OCI-LY1 (cell line): ENCODE measurements at regions not wholly inside any gene's neighbourhood (a gene's known extent, or its start where the extent isn't known, plus 50 kb on each side); places are given as distances from the start of the nearest gene placed in this dataset.

Experiments used
- H2AFZ ChIP-seq: fragments of 200-600 bp; sonication (generic), shearing (Covaris generic); 2 replicates; pipeline ENCODE4 v1.6.0; 2014; ENCODE audit warnings: antibody characterized with exemption, mild to moderate bottlenecking, low read length
- H3F3A ChIP-seq: fragments of 200-600 bp; sonication (generic), shearing (Covaris generic); 2 replicates; pipeline ENCODE4 v1.6.0; 2014; ENCODE audit warnings: mild to moderate bottlenecking, antibody characterized with exemption, low read length, moderate library complexity; ENCODE audit not compliant: insufficient read depth
- H3K27ac ChIP-seq: fragments of 200-600 bp; sonication (generic); 2 replicates; pipeline ENCODE4 v1.5.1; 2014; ENCODE audit warnings: low read length, mixed run types, mild to moderate bottlenecking, low read depth; ENCODE audit not compliant: poor library complexity, severe bottlenecking
- H3K27me3 ChIP-seq: fragments of 200-600 bp; sonication (generic); 2 replicates; pipeline ENCODE4 v1.6.0; 2014; ENCODE audit warnings: antibody characterized with exemption, mild to moderate bottlenecking, low read length, moderate library complexity; ENCODE audit not compliant: insufficient read depth
- H3K36me3 ChIP-seq: fragments of 200-600 bp; sonication (generic); 2 replicates; pipeline ENCODE4 v1.6.1; 2014; ENCODE audit warnings: mild to moderate bottlenecking, antibody characterized with exemption, low read length, moderate library complexity, mixed read lengths; ENCODE audit not compliant: insufficient read depth
- H3K4me1 ChIP-seq: fragments of 200-600 bp; sonication (generic); 2 replicates; pipeline ENCODE4 v1.5.1; 2014; ENCODE audit warnings: mild to moderate bottlenecking, low read length, moderate library complexity; ENCODE audit not compliant: insufficient read depth, severe bottlenecking
- H3K4me2 ChIP-seq: fragments of 200-600 bp; sonication (generic), shearing (Covaris generic); 2 replicates; pipeline ENCODE4 v1.6.1; 2014; ENCODE audit warnings: low read length
- H3K4me3 ChIP-seq: fragments of 200-600 bp; sonication (generic); 2 replicates; pipeline ENCODE4 v1.5.1; 2014; ENCODE audit warnings: low read length, low read depth, mild to moderate bottlenecking, mixed read lengths; ENCODE audit not compliant: poor library complexity, severe bottlenecking
- H3K79me2 ChIP-seq: fragments of 200-600 bp; shearing (Covaris generic); 2 replicates; pipeline ENCODE4 v1.6.1; 2016; ENCODE audit warnings: mixed run types, low read length, mixed read lengths; ENCODE audit not compliant: insufficient read depth
- H3K9ac ChIP-seq: fragments of 200-600 bp; sonication (generic), shearing (Covaris generic); 2 replicates; pipeline ENCODE4 v1.6.1; 2014; ENCODE audit warnings: mild to moderate bottlenecking, low read length, mixed read lengths
- H3K9me2 ChIP-seq: fragments of 200-600 bp; sonication (generic), shearing (Covaris generic); 2 replicates; pipeline ENCODE4 v1.6.1; 2014; ENCODE audit warnings: low read depth, mild to moderate bottlenecking, low read length, mixed read lengths
- H3K9me3 ChIP-seq: fragments of 200-600 bp; shearing (Covaris generic); 2 replicates; pipeline ENCODE4 v1.6.1; 2014; ENCODE audit warnings: low read length, mixed read lengths
- H4K20me1 ChIP-seq: fragments of 200-600 bp; sonication (generic), shearing (Covaris generic); 2 replicates; pipeline ENCODE4 v1.6.0; 2016; ENCODE audit warnings: mild to moderate bottlenecking, low read length; ENCODE audit not compliant: insufficient read depth
- EZH2 ChIP-seq: fragments of 200-600 bp; sonication (generic), shearing (Covaris generic); IDR thresholded peaks from 2 replicates; pipeline ENCODE4 v1.8.0; 2017; ENCODE audit warnings: borderline replicate concordance, mixed run types, mild to moderate bottlenecking, antibody characterized with exemption, low read length, moderate library complexity, mixed read lengths
- TF ChIP-seq, protein P1 (sequence below): fragments of 200-600 bp; sonication (generic), shearing (Covaris generic); IDR thresholded peaks from 2 replicates; pipeline ENCODE4 v1.5.1; 2017; ENCODE audit warnings: mild to moderate bottlenecking, antibody characterized with exemption, low read length, moderate library complexity, mixed read lengths

DNA sequence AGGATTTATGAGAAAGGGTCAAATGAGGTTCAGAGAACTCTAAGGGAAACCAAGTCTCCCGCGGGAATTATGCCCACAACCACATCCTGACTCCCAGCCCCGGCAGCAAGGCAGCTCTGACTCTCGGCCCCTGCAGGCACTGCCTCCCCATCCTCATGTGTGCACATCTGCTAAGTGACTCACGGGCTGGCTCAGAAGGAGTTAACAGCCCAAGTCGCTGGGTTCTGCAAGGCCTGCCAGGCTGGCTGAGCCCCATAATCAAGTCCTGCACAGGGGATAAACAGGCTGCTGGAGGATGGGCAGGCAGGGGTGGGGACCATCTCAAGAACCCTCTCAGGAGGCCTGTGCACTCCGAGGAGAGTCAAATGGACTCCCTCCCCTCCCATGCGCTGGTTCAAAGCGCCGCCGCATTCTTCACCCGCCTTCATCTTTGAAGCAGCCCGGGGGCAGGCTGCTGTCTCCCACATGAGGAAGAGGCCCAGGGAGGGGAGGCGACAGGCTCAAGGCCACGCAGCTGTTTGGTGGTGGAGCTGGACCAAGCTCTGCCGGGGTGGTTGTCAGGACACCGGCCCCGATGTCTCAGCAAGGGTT lies 344.3 kb downstream of the MATN1 start:
- Histone ChIP-seq H3K27ac (no peak overlapping the region), H3K4me2 (no peak overlapping the region), H3K9me3 (no peaks in the 10 kb centered on the region), H3K79me2 (no peaks in the 10 kb centered on the region), H3K9ac (no peak overlapping the region), H3K4me3 (no peak overlapping the region), H3K9me2 (no peaks in the 10 kb centered on the region), H4K20me1 (no peaks in the 10 kb centered on the region), H3K36me3 (no peaks in the 10 kb centered on the region), H2AFZ (no peak overlapping the region), H3K4me1 (no peaks in the 10 kb centered on the region), H3K27me3 (no peaks in the 10 kb centered on the region), H3F3A (no peaks in the 10 kb centered on the region)
- no peak for TF ChIP-seq EZH2
- TF ChIP-seq, protein P1, sequence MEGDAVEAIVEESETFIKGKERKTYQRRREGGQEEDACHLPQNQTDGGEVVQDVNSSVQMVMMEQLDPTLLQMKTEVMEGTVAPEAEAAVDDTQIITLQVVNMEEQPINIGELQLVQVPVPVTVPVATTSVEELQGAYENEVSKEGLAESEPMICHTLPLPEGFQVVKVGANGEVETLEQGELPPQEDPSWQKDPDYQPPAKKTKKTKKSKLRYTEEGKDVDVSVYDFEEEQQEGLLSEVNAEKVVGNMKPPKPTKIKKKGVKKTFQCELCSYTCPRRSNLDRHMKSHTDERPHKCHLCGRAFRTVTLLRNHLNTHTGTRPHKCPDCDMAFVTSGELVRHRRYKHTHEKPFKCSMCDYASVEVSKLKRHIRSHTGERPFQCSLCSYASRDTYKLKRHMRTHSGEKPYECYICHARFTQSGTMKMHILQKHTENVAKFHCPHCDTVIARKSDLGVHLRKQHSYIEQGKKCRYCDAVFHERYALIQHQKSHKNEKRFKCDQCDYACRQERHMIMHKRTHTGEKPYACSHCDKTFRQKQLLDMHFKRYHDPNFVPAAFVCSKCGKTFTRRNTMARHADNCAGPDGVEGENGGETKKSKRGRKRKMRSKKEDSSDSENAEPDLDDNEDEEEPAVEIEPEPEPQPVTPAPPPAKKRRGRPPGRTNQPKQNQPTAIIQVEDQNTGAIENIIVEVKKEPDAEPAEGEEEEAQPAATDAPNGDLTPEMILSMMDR, result no peak

DNA sequence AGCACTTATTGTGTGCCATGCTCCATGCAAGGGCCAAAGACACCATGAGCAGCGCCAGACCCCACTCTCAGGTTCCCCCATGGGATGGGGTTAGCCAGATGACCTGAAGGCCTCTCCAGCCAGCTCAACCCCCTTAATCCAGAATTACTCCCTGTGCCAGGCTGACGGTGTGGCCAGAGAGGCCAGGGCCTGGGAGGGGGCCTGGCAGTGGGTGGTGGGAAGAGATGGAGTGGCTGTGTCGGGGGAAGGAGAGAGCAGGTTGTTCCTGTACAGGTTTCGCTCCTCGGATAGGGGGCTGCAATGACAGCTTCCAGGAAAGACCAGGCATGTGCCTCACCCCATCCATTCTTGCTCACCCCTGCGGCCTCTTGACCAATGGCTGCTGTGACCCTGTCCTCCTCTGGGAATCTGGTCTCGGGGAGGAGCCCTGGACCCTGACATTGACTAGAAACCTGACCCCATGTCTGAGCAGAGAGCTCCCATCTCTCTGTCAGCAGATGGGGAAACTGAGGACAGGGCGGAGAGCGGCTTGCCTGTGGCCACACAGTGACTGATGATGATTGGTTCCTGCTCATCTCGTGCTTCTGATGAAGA lies 345.3 kb downstream of the MATN1 start:
- Histone ChIP-seq H3K36me3 (no peaks in the 10 kb centered on the region), H3K4me2 (no peak overlapping the region), H3K9me3 (no peaks in the 10 kb centered on the region), H3K27ac (no peak overlapping the region), H3K79me2 (no peaks in the 10 kb centered on the region), H4K20me1 (no peaks in the 10 kb centered on the region), H3K4me1 (no peaks in the 10 kb centered on the region), H3F3A (no peaks in the 10 kb centered on the region), H3K9me2 (no peaks in the 10 kb centered on the region), H3K27me3 (no peaks in the 10 kb centered on the region), H2AFZ (no peak overlapping the region), H3K4me3 (no peak overlapping the region), H3K9ac (no peak overlapping the region)
- TF ChIP-seq, protein P1, result no peak
- TF ChIP-seq EZH2, result no peak

DNA sequence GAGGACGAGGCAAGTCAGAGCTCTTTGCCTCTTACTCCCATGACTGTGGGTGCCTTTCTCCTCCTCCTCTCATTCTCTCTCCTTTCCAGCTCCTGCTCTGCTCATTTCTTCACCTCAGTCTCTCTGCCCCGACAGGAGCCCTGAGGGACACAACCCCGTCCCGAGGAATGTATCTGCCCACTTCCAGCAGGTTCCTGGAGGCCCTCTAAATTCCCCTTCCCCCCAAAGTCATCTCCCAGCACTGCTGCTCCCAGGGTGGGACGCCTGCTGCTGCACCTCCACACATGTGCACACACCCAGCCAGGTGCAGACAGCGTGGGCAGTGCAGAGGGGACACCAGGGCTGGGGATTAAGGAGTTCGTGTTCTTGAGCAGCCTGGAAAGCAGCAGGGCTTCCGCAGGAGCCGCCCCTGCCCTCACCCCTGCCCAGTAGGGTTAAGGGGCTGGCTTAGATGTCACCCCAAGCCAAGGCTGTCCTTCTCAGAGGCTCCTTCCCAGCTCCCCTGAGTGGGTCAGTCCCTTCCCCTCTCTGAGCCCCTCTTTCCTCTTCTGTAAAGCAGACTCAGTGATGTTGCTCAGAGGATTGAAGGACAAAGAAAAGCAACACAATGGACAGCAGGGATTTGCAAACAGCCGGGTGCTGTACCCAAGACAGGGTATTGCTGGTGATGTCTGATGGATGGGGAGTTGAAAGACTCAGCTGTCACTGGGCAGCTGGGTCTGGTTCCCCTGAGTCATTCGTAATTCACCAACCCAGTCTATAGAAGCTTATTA lies 346.0 kb downstream of the MATN1 start:
- TF ChIP-seq, protein P1, result no peak
- TF ChIP-seq EZH2, result no peak
- no peaks in the 10 kb centered on the region for H3K9me3 ChIP-seq
- H4K20me1 ChIP-seq, result no peaks in the 10 kb centered on the region
- no peaks in the 10 kb centered on the region for H3K27me3 ChIP-seq
- H3K9ac ChIP-seq, result no peak overlapping the region
- H3K4me3 ChIP-seq, result no peak overlapping the region
- no peak overlapping the region for H3K4me2 ChIP-seq
- H3K79me2 ChIP-seq, result no peaks in the 10 kb centered on the region
- H3K36me3 ChIP-seq, result no peaks in the 10 kb centered on the region
- H2AFZ ChIP-seq, result no peak overlapping the region
- H3K4me1 ChIP-seq, result no peaks in the 10 kb centered on the region
- no peaks in the 10 kb centered on the region for H3K9me2 ChIP-seq
- no peak overlapping the region for H3K27ac ChIP-seq
- no peaks in the 10 kb centered on the region for H3F3A ChIP-seq
